DOHH2 (cell line): ENCODE measurements at regions not wholly inside any gene's neighbourhood (a gene's known extent, or its start where the extent isn't known, plus 50 kb on each side); places are given as distances from the start of the nearest gene placed in this dataset.

Experiments
- H3F3A ChIP-seq: fragments of 200-600 bp; sonication (generic), shearing (Covaris generic); 2 replicates; pipeline ENCODE4 v1.6.0; 2016; ENCODE audit warnings: antibody characterized with exemption, mild to moderate bottlenecking; ENCODE audit not compliant: control insufficient read depth, insufficient read depth
- H3K27ac ChIP-seq: fragments of 200-600 bp; sonication (generic); 2 replicates; pipeline ENCODE4 v1.5.1; 2014; ENCODE audit warnings: low read depth, mild to moderate bottlenecking, low read length, moderate library complexity
- H3K27me3 ChIP-seq: fragments of 200-600 bp; sonication (generic); 2 replicates; pipeline ENCODE4 v1.6.1; 2014; ENCODE audit warnings: mild to moderate bottlenecking, low read length, mixed read lengths; ENCODE audit not compliant: control insufficient read depth
- H3K36me3 ChIP-seq: fragments of 200-600 bp; sonication (generic); 2 replicates; pipeline ENCODE4 v1.6.1; 2014; ENCODE audit warnings: mild to moderate bottlenecking, low read length, moderate library complexity, mixed read lengths; ENCODE audit not compliant: control insufficient read depth
- H3K4me1 ChIP-seq: fragments of 200-600 bp; sonication (generic); 2 replicates; pipeline ENCODE4 v1.6.1; 2014; ENCODE audit warnings: mild to moderate bottlenecking, low read length, mixed read lengths; ENCODE audit not compliant: control insufficient read depth
- H3K4me2 ChIP-seq: fragments of 200-600 bp; sonication (generic); 2 replicates; pipeline ENCODE4 v1.6.0; 2014; ENCODE audit warnings: mild to moderate bottlenecking, low read length, moderate library complexity
- H3K4me3 ChIP-seq: fragments of 200-600 bp; sonication (generic); 2 replicates; pipeline ENCODE4 v1.5.1; 2014; ENCODE audit warnings: mild to moderate bottlenecking, low read length, mixed read lengths
- H3K79me2 ChIP-seq: fragments of 200-600 bp; sonication (generic); 2 replicates; pipeline ENCODE4 v1.6.1; 2014; ENCODE audit warnings: mild to moderate bottlenecking, low read length, mixed read lengths; ENCODE audit not compliant: control insufficient read depth
- H3K9me2 ChIP-seq: fragments of 200-600 bp; sonication (generic); replicated peaks from 2 replicates; pipeline ENCODE4 v1.6.1; 2014; ENCODE audit warnings: mild to moderate bottlenecking, low read length, mixed read lengths; ENCODE audit not compliant: control insufficient read depth
- H3K9me3 ChIP-seq: fragments of 200-600 bp; sonication (generic); 2 replicates; pipeline ENCODE4 v1.6.1; 2014; ENCODE audit warnings: antibody characterized with exemption, low read length, mixed read lengths; ENCODE audit not compliant: control insufficient read depth, insufficient read depth
- H4K20me1 ChIP-seq: fragments of 200-600 bp; sonication (generic); 2 replicates; pipeline ENCODE4 v1.6.0; 2014; ENCODE audit warnings: low read depth, mild to moderate bottlenecking, antibody characterized with exemption, low read length, moderate library complexity; ENCODE audit not compliant: control insufficient read depth, insufficient read depth
- CTCF ChIP-seq: fragments of 200-600 bp; sonication (generic); IDR thresholded peaks from one replicate; pipeline ENCODE4 v1.5.1; 2014; ENCODE audit warnings: antibody characterized with exemption, mild to moderate bottlenecking, low read depth, low read length; ENCODE audit not compliant: poor library complexity, severe bottlenecking
- EZH2phosphoT487 ChIP-seq: fragments of 200-600 bp; sonication (generic); IDR thresholded peaks from 2 replicates; pipeline ENCODE4 v1.6.1; 2017; ENCODE audit warnings: borderline replicate concordance, mild to moderate bottlenecking, antibody characterized with exemption, low read length, moderate library complexity, mixed read lengths

GRCh38 chr18:50447952-50448351 is 73.1 kb downstream of the SKA1 start:
- Histone ChIP-seq H4K20me1 (no peaks in the 10 kb centered on the region), H3F3A (no peaks in the 10 kb centered on the region), H3K36me3 (no peaks in the 10 kb centered on the region), H3K9me3 (peaks cover 11% of the 10 kb centered on the region; the same call in 1 of the 2 replicates), H3K79me2 (no peaks in the 10 kb centered on the region), H3K27me3 (no peaks in the 10 kb centered on the region), H3K4me3 (no peak overlapping the region), H3K9me2 (no peaks in the 10 kb centered on the region; the same call in 1 of the 2 replicates), H3K4me2 (no peak overlapping the region), H3K4me1 (no peaks in the 10 kb centered on the region), H3K27ac (no peak overlapping the region)
- TF ChIP-seq EZH2phosphoT487 (no peak), CTCF (no peak)

- Histone ChIP-seq H3F3A (no peaks in the 10 kb centered on the region), H4K20me1 (no peaks in the 10 kb centered on the region), H3K27me3 (no peaks in the 10 kb centered on the region), H3K9me2 (no peaks in the 10 kb centered on the region; the same call in 1 of the 2 replicates), H3K36me3 (no peaks in the 10 kb centered on the region), H3K4me3 (no peak overlapping the region), H3K4me2 (no peak overlapping the region), H3K27ac (no peak overlapping the region), H3K79me2 (no peaks in the 10 kb centered on the region), H3K9me3 (no peaks in the 10 kb centered on the region), H3K4me1 (no peaks in the 10 kb centered on the region)
- TF ChIP-seq CTCF = no peak
- TF ChIP-seq EZH2phosphoT487 = no peak
Measured at GRCh38 chr18:50451100-50451842, 76.4 kb downstream of the SKA1 start.

GRCh38 chr18:50453014-50453680 is 78.3 kb downstream of the SKA1 start:
- H3K4me3 ChIP-seq = no peak overlapping the region
- H3K9me3 ChIP-seq = no peaks in the 10 kb centered on the region
- H4K20me1 ChIP-seq = no peaks in the 10 kb centered on the region
- H3K4me1 ChIP-seq = no peaks in the 10 kb centered on the region
- no peaks in the 10 kb centered on the region for H3K36me3 ChIP-seq
- no peaks in the 10 kb centered on the region; the same call in 1 of the 2 replicates for H3K9me2 ChIP-seq
- no peaks in the 10 kb centered on the region for H3F3A ChIP-seq
- TF ChIP-seq CTCF (no peak), EZH2phosphoT487 (no peak)
- no peaks in the 10 kb centered on the region for H3K79me2 ChIP-seq
- H3K27ac ChIP-seq = no peak overlapping the region
- H3K4me2 ChIP-seq = no peak overlapping the region
- H3K27me3 ChIP-seq = no peaks in the 10 kb centered on the region; the same call in 1 of the 2 replicates
